PC-9 (cell line): ENCODE measurements at regions not wholly inside any gene's neighbourhood (a gene's known extent, or its start where the extent isn't known, plus 50 kb on each side); places are given as distances from the start of the nearest gene placed in this dataset.

ENCODE experiments used
- BruUV-seq: library from RNA; stranded (reverse); fragments of 400-500 nt; replicated peaks from 2 replicates; lab custom pipeline; 2021; lab: Mats Ljungman, UMichigan
- CTCF ChIA-PET: fragments of 300-600 bp; sonication (Branson Sonifier 250); formaldehyde crosslinking; loops from one replicate; lab custom pipeline; 2022; ENCODE audit warnings: antibody characterized with exemption; lab: Charles Lee
- POLR2A ChIA-PET: fragments of 300-600 bp; sonication (Branson Sonifier 250); formaldehyde crosslinking; loops from one replicate; lab custom pipeline; 2022; ENCODE audit warnings: antibody characterized with exemption; ENCODE audit not compliant: unreplicated experiment; lab: Charles Lee
- DNase-seq, 2 experiments: peaks; one replicate each; pipeline versions ENCODE4 v3.0.0 to v3.0.0-alpha.2; 2015 to 2022; ENCODE audit warnings: mixed read lengths in 1 of 2
- H2AFZ ChIP-seq: fragments of 200-600 bp; sonication (generic); 2 replicates; pipeline ENCODE4 v1.8.1; 2017; ENCODE audit warnings: antibody characterized with exemption
- H3F3A ChIP-seq: fragments of 200-600 bp; sonication (generic); 2 replicates; pipeline ENCODE4 v1.8.1; 2017; ENCODE audit warnings: antibody characterized with exemption, mild to moderate bottlenecking, low read depth; ENCODE audit not compliant: insufficient read depth
- H3K27ac ChIP-seq: fragments of 200-600 bp; sonication (generic); 2 replicates; pipeline ENCODE4 v1.6.1; 2016; ENCODE audit warnings: mixed run types
- H3K27me3 ChIP-seq: fragments of 200-600 bp; sonication (generic); 2 replicates; pipeline ENCODE4 v1.6.1; 2016; ENCODE audit warnings: low read depth, mixed run types; ENCODE audit not compliant: insufficient read depth
- H3K36me3 ChIP-seq: fragments of 200-600 bp; sonication (generic); 2 replicates; pipeline ENCODE4 v1.6.1; 2016; ENCODE audit warnings: low read depth, mixed run types
- H3K4me1 ChIP-seq: fragments of 200-600 bp; sonication (generic); replicated peaks from 2 replicates; pipeline ENCODE4 v1.6.1; 2016; ENCODE audit warnings: mixed run types; ENCODE audit not compliant: insufficient read depth
- H3K4me2 ChIP-seq: fragments of 200-600 bp; sonication (generic); 2 replicates; pipeline ENCODE4 v1.6.1; 2017; ENCODE audit warnings: mixed run types
- H3K4me3 ChIP-seq: fragments of 200-600 bp; sonication (generic); 2 replicates; pipeline ENCODE4 v1.6.1; 2016; ENCODE audit warnings: mixed run types
- H3K79me2 ChIP-seq: fragments of 200-600 bp; sonication (generic); 2 replicates; pipeline ENCODE4 v1.6.1; 2017; ENCODE audit warnings: low read depth, mixed run types
- H3K9me2 ChIP-seq: fragments of 200-600 bp; sonication (generic); 2 replicates; pipeline ENCODE4 v1.8.1; 2017; ENCODE audit warnings: mild to moderate bottlenecking; ENCODE audit not compliant: insufficient read depth
- H3K9me3 ChIP-seq: fragments of 200-600 bp; sonication (generic); 2 replicates; pipeline ENCODE4 v1.8.1; 2016; ENCODE audit warnings: low read depth; ENCODE audit not compliant: insufficient read depth
- H4K20me1 ChIP-seq: fragments of 200-600 bp; sonication (generic); 2 replicates; pipeline ENCODE4 v1.8.1; 2017; ENCODE audit not compliant: insufficient read depth
- CTCF ChIP-seq: fragments of 200-600 bp; sonication (generic); conservative IDR thresholded peaks from 2 replicates; pipeline ENCODE4 v1.6.1; 2017; ENCODE audit warnings: mixed run types, antibody characterized with exemption, mild to moderate bottlenecking, moderate library complexity
- EZH2 ChIP-seq: fragments of 200-600 bp; sonication (generic); IDR thresholded peaks from 2 replicates; pipeline ENCODE4 v1.8.0; 2017; ENCODE audit warnings: antibody characterized with exemption, low read depth
- intact Hi-C: fragments of 100-400 bp; cut with micrococcal nuclease; formaldehyde crosslinking; loops from one replicate; pipeline ENCODE4 v1.10.0; 2022; ENCODE audit not compliant: unreplicated experiment

GRCh38 chr5:74179701-74180100, 460.8 kb downstream of the ENC1 start:
- Histone ChIP-seq H3K9me3 (no peaks in the 10 kb centered on the region), H3K27ac (no peak overlapping the region), H3K36me3 (no peaks in the 10 kb centered on the region), H4K20me1 (no peaks in the 10 kb centered on the region), H3K9me2 (no peaks in the 10 kb centered on the region; the same call in 1 of the 2 replicates), H3K79me2 (no peaks in the 10 kb centered on the region), H3K27me3 (no peaks in the 10 kb centered on the region), H3K4me2 (no peak overlapping the region), H3K4me1 (no peaks in the 10 kb centered on the region), H2AFZ (no peak overlapping the region), H3F3A (no peaks in the 10 kb centered on the region), H3K4me3 (no peak overlapping the region)
- CTCF ChIA-PET = no interaction called here
- intact Hi-C loops = no loop called here
- BruUV-seq = no TSS peak
- POLR2A ChIA-PET = no interaction called here
- TF ChIP-seq EZH2 (no peak), CTCF (no peak)
- DNase-seq = no peak

GRCh38 chr5:74179179-74179578, 461.3 kb downstream of the ENC1 start:
- no TSS peak for BruUV-seq
- POLR2A ChIA-PET = no interaction called here
- H3K27me3 ChIP-seq = no peaks in the 10 kb centered on the region
- no peaks in the 10 kb centered on the region for H3K36me3 ChIP-seq
- CTCF ChIA-PET = no interaction called here
- no peak overlapping the region for H2AFZ ChIP-seq
- no peak for TF ChIP-seq CTCF
- no peak for TF ChIP-seq EZH2
- no peaks in the 10 kb centered on the region; the same call in 1 of the 2 replicates for H3K9me2 ChIP-seq
- H4K20me1 ChIP-seq = no peaks in the 10 kb centered on the region
- H3K4me1 ChIP-seq = no peaks in the 10 kb centered on the region
- H3K4me3 ChIP-seq = no peak overlapping the region
- H3F3A ChIP-seq = no peaks in the 10 kb centered on the region
- intact Hi-C loops = no loop called here
- H3K4me2 ChIP-seq = no peak overlapping the region
- H3K9me3 ChIP-seq = no peaks in the 10 kb centered on the region
- no peak overlapping the region for H3K27ac ChIP-seq
- DNase-seq = no peak
- no peaks in the 10 kb centered on the region for H3K79me2 ChIP-seq

DNA sequence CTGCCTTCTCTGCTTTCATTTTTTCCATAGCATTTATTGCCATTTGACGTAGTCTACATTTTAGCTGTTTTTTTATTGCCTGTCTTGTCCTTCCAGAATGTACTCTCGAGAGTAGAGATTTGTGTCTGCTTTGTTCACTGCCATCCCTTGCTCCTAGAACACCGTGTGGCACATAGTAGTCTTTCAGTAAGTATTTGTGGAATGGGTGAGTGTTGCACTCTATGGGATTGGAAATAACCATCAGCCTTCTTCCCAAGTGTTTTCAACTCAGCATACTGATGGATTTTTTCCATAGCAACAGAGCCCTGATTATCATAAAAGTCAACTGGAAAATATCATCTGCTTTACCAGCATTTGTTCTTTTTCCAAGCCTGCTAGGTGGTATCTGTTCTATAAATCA, 462.6 kb downstream of the ENC1 start:
- TF ChIP-seq EZH2 (no peak), CTCF (no peak)
- H4K20me1 ChIP-seq = no peaks in the 10 kb centered on the region
- H3K36me3 ChIP-seq = no peaks in the 10 kb centered on the region
- no peaks in the 10 kb centered on the region for H3K79me2 ChIP-seq
- H3K9me2 ChIP-seq = no peaks in the 10 kb centered on the region; the same call in 1 of the 2 replicates
- ChIA-PET POLR2A (no interaction called here), CTCF (no interaction called here)
- no peak overlapping the region for H3K4me3 ChIP-seq
- no TSS peak for BruUV-seq
- no peak overlapping the region for H3K4me2 ChIP-seq
- H3K4me1 ChIP-seq = no peaks in the 10 kb centered on the region
- no peak for DNase-seq
- no peaks in the 10 kb centered on the region for H3F3A ChIP-seq
- no peak overlapping the region for H2AFZ ChIP-seq
- intact Hi-C loops = no loop called here
- no peaks in the 10 kb centered on the region for H3K9me3 ChIP-seq
- no peak overlapping the region for H3K27ac ChIP-seq
- H3K27me3 ChIP-seq = no peaks in the 10 kb centered on the region
